ENCODE measurements at regions not wholly inside any gene's neighbourhood (a gene's known extent, or its start where the extent isn't known, plus 50 kb on each side); places are given as distances from the start of the nearest gene placed in this dataset.

DNA sequence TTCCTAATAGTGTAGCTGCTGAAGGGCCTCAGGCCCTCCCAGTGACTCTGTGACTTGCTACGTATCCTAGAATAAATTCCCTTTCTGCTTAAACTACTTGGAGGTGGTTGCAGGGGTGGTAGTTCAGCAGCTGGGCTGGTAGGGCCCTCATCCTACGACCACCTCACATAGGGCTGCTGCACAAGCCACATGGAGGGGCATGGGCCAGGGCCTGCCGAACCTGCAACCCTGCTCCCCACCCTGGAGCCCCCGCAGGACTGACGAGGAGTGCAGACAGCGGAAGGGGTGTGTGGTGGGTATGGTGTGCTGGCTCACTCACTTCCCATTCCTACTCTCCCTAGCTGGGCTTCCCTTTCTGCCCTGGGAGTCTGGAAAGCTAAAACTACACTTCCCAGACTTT is 56.2 kb upstream of the MLN start:
- H2AFZ ChIP-seq (ENCODE audit: low read length): no peak overlapping the region
- ChIA-PET CTCF (ENCODE audit: unreplicated experiment) (no interaction called here), POLR2A (no interaction called here)
- DNase-seq (ENCODE audit: low spot score): no peak
- H3K79me2 ChIP-seq (ENCODE audit: insufficient read depth, low read depth, low read length): no peaks in the 10 kb centered on the region
- H3K9me2 ChIP-seq (ENCODE audit: insufficient read depth, low read length): no peaks in the 10 kb centered on the region
- no peak overlapping the region for H3K4me2 ChIP-seq (ENCODE audit: low read length)
- no peak overlapping the region for H3K27ac ChIP-seq (ENCODE audit: low read depth, low read length, poor library complexity, severe bottlenecking)
- intact Hi-C loops (cut with micrococcal nuclease; ENCODE audit: unreplicated experiment): no loop called here
- H3K4me3 ChIP-seq (ENCODE audit: low read depth, low read length, poor library complexity, severe bottlenecking): no peak overlapping the region
- no peaks in the 10 kb centered on the region for H3K9me3 ChIP-seq (ENCODE audit: low read length)
- H3K4me1 ChIP-seq (ENCODE audit: insufficient read depth, low read length, poor library complexity, severe bottlenecking): peaks cover 8% of the 10 kb centered on the region
- no TSS peak for BruUV-seq (replicated peaks)
- TF ChIP-seq, protein P1, sequence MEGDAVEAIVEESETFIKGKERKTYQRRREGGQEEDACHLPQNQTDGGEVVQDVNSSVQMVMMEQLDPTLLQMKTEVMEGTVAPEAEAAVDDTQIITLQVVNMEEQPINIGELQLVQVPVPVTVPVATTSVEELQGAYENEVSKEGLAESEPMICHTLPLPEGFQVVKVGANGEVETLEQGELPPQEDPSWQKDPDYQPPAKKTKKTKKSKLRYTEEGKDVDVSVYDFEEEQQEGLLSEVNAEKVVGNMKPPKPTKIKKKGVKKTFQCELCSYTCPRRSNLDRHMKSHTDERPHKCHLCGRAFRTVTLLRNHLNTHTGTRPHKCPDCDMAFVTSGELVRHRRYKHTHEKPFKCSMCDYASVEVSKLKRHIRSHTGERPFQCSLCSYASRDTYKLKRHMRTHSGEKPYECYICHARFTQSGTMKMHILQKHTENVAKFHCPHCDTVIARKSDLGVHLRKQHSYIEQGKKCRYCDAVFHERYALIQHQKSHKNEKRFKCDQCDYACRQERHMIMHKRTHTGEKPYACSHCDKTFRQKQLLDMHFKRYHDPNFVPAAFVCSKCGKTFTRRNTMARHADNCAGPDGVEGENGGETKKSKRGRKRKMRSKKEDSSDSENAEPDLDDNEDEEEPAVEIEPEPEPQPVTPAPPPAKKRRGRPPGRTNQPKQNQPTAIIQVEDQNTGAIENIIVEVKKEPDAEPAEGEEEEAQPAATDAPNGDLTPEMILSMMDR (conservative IDR thresholded peaks at IDR 0.05; ENCODE audit: low read length): no peak
- TF ChIP-seq EZH2phosphoT487 (IDR thresholded peaks at IDR 0.05; ENCODE audit: borderline replicate concordance, low read depth, low read length): no peak
- no peaks in the 10 kb centered on the region for H4K20me1 ChIP-seq (ENCODE audit: insufficient read depth, low read length)
- H3K36me3 ChIP-seq (ENCODE audit: insufficient read depth, low read length): no peaks in the 10 kb centered on the region

DNA sequence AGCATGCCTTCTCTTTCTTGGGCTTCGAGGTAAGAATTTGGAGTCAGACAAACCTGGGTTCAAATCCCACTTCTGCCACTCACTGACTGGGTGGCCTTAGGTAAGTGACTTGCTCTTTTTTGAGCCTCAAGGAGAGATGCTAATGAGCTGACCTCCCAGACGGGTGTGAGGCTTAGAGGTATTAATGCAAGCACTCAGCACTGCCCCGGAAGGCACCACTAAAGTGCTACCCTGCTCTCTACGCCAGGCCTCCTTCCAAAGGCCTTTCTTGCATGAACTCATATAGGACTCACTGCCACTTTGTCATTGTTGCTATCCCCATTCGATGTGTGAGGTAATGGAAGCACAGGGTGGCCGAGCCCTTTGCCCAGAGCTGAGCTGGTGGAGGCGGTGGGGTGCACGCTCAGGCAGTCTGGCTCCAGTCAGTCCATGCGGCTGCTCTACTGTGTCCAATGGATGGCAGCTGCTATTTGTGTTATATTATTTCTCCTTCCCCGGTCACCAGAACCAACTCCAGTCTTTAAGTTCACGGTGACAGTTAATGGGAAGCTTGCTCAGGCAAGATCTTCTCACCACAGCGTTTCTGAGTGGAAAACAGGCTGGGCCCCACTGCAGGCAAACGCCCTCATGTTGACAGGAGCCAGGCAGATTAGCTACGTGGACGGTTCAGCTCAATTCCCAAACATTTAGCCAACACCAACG is 55.2 kb upstream of the MLN start:
- POLR2A ChIA-PET: no interaction called here

DNA sequence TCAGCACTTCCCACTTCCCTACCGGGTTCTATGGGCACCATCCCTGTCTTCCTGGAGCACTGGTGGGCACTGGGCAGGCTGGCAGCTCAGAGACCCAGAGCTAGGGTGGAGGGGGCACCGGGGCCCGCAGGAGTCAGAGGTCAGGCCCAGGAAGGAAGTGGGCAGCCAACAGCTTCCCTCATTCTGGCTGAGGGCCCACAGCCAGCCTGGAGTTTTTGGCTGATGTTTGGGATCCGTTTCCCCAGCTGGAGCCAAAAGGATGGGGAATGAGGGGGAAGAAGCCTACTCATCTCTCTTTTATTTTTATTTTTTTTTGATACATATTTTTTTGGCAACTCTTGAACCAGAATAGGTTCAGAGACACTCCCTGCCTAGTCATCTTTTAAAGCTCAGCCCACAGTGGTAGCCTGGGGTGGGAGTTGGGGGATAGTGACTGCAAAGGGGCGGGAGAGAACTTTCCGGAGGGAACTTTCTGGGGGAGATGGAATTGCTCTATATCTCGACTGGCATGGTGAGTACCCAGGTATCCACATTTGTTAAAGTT is 54.2 kb upstream of the MLN start:
- BruUV-seq (replicated peaks): no TSS peak
- POLR2A ChIA-PET: no interaction called here
- no peaks in the 10 kb centered on the region for H3K9me3 ChIP-seq (ENCODE audit: low read length)
- H3K9me2 ChIP-seq (ENCODE audit: insufficient read depth, low read length): no peaks in the 10 kb centered on the region
- H3K4me3 ChIP-seq (ENCODE audit: low read depth, low read length, poor library complexity, severe bottlenecking): no peak overlapping the region
- no peaks in the 10 kb centered on the region for H3K36me3 ChIP-seq (ENCODE audit: insufficient read depth, low read length)
- H3K4me2 ChIP-seq (ENCODE audit: low read length): no peak overlapping the region
- no peak for DNase-seq (ENCODE audit: low spot score)
- H3K27ac ChIP-seq (ENCODE audit: low read depth, low read length, poor library complexity, severe bottlenecking): no peak overlapping the region
- intact Hi-C loops (cut with micrococcal nuclease; ENCODE audit: unreplicated experiment): no loop called here
- peaks cover 8% of the 10 kb centered on the region for H3K4me1 ChIP-seq (ENCODE audit: insufficient read depth, low read length, poor library complexity, severe bottlenecking)
- H3K79me2 ChIP-seq (ENCODE audit: insufficient read depth, low read depth, low read length): no peaks in the 10 kb centered on the region
- TF ChIP-seq, protein P1 (conservative IDR thresholded peaks at IDR 0.05; ENCODE audit: low read length): no peak
- no peak for TF ChIP-seq EZH2phosphoT487 (IDR thresholded peaks at IDR 0.05; ENCODE audit: borderline replicate concordance, low read depth, low read length)
- H2AFZ ChIP-seq (ENCODE audit: low read length): no peak overlapping the region
- H4K20me1 ChIP-seq (ENCODE audit: insufficient read depth, low read length): no peaks in the 10 kb centered on the region
- CTCF ChIA-PET (ENCODE audit: unreplicated experiment): no interaction called here

More for the DNA sequence above, 55.2 kb upstream of the MLN start:
- Histone ChIP-seq H3K4me3 (ENCODE audit: low read depth, low read length, poor library complexity, severe bottlenecking) (no peak overlapping the region), H3K9me3 (ENCODE audit: low read length) (no peaks in the 10 kb centered on the region), H3K4me1 (ENCODE audit: insufficient read depth, low read length, poor library complexity, severe bottlenecking) (peaks cover 8% of the 10 kb centered on the region), H3K9me2 (ENCODE audit: insufficient read depth, low read length) (no peaks in the 10 kb centered on the region), H3K4me2 (ENCODE audit: low read length) (no peak overlapping the region), H4K20me1 (ENCODE audit: insufficient read depth, low read length) (no peaks in the 10 kb centered on the region), H2AFZ (ENCODE audit: low read length) (no peak overlapping the region), H3K36me3 (ENCODE audit: insufficient read depth, low read length) (no peaks in the 10 kb centered on the region), H3K27ac (ENCODE audit: low read depth, low read length, poor library complexity, severe bottlenecking) (no peak overlapping the region), H3K79me2 (ENCODE audit: insufficient read depth, low read depth, low read length) (no peaks in the 10 kb centered on the region)
- CTCF ChIA-PET (ENCODE audit: unreplicated experiment): no interaction called here
- DNase-seq (ENCODE audit: low spot score): no peak
- intact Hi-C loops (cut with micrococcal nuclease; ENCODE audit: unreplicated experiment): no loop called here
- TF ChIP-seq, protein P1 (conservative IDR thresholded peaks at IDR 0.05; ENCODE audit: low read length): no peak
- no peak for TF ChIP-seq EZH2phosphoT487 (IDR thresholded peaks at IDR 0.05; ENCODE audit: borderline replicate concordance, low read depth, low read length)
- BruUV-seq (replicated peaks): no TSS peak
